IMR-90 (cell line): ENCODE measurements at regions not wholly inside any gene's neighbourhood (a gene's known extent, or its start where the extent isn't known, plus 50 kb on each side); places are given as distances from the start of the nearest gene placed in this dataset.

ENCODE experiments used
- ATAC-seq: fragments of 200-7000 bp; cut with Tn5 transposase; 2 replicates; pipeline ENCODE4 v1.9.1; 2020; ENCODE audit warnings: low read depth, mild to moderate bottlenecking, moderate library complexity
- BruUV-seq: library from RNA; stranded (reverse); fragments of 400-500 nt; replicated peaks from 2 replicates; lab custom pipeline; 2021; lab: Mats Ljungman, UMichigan
- CTCF ChIA-PET: fragments of 300-600 bp; formaldehyde crosslinking; extraction: SDS; loops from one replicate; lab custom pipeline; 2021; ENCODE audit warnings: antibody characterized with exemption; lab: Yijun Ruan, JAX
- POLR2A ChIA-PET: fragments of 300-600 bp; sonication (Branson Sonifier 250); formaldehyde crosslinking; loops from one replicate; lab custom pipeline; 2022; ENCODE audit warnings: antibody characterized with exemption; ENCODE audit not compliant: unreplicated experiment; lab: Charles Lee
- DNase-seq: peaks from one replicate; pipeline ENCODE4 v3.0.0; 2013
- H2AFZ ChIP-seq: replicated peaks from 2 replicates; pipeline ENCODE3; 2013; ENCODE audit warnings: low read length, mild to moderate bottlenecking; ENCODE audit not compliant: poor library complexity
- H2AK5ac ChIP-seq: 2 replicates; pipeline ENCODE4 v1.6.1; 2013; ENCODE audit warnings: low read depth, low read length, inconsistent platforms
- H2AK9ac ChIP-seq: replicated peaks from 2 replicates; pipeline ENCODE3; 2013; ENCODE audit warnings: mild to moderate bottlenecking, low read depth, low read length, moderate library complexity; ENCODE audit not compliant: poor library complexity
- H2BK120ac ChIP-seq: 2 replicates; pipeline ENCODE4 v1.6.1; 2013; ENCODE audit warnings: low read depth, low read length, inconsistent platforms
- H2BK15ac ChIP-seq: 3 replicates; pipeline ENCODE4 v1.6.1; 2013; ENCODE audit warnings: low read depth, low read length, inconsistent platforms
- H2BK20ac ChIP-seq: 2 replicates; pipeline ENCODE4 v1.6.1; 2013; ENCODE audit warnings: low read depth, mild to moderate bottlenecking, inconsistent platforms, low read length, moderate library complexity
- H2BK5ac ChIP-seq: 2 replicates; pipeline ENCODE4 v1.6.1; 2013; ENCODE audit warnings: mild to moderate bottlenecking, low read depth, low read length, inconsistent platforms; ENCODE audit not compliant: poor library complexity, severe bottlenecking
- H3K14ac ChIP-seq: replicated peaks from 2 replicates; pipeline ENCODE4 v1.6.1; 2013; ENCODE audit warnings: low read depth, low read length, inconsistent platforms
- H3K18ac ChIP-seq: 2 replicates; pipeline ENCODE4 v1.6.1; 2013; ENCODE audit warnings: low read depth, low read length, control low read depth
- H3K23ac ChIP-seq: 2 replicates; pipeline ENCODE4 v1.6.1; 2013; ENCODE audit warnings: low read depth, low read length, inconsistent platforms
- H3K27ac ChIP-seq: 2 replicates; pipeline ENCODE4 v1.5.1; 2013; ENCODE audit warnings: mild to moderate bottlenecking, control low read depth, low read length; ENCODE audit not compliant: insufficient read depth
- H3K27me3 ChIP-seq: 2 replicates; pipeline ENCODE4 v1.6.1; 2013; ENCODE audit warnings: low read length; ENCODE audit not compliant: control insufficient read depth, insufficient read depth
- H3K36me3 ChIP-seq: 2 replicates; pipeline ENCODE4 v1.6.1; 2013; ENCODE audit warnings: low read length, mixed read lengths; ENCODE audit not compliant: control insufficient read depth, insufficient read depth
- H3K4ac ChIP-seq: 2 replicates; pipeline ENCODE4 v1.6.1; 2013; ENCODE audit warnings: low read depth, low read length, inconsistent platforms
- H3K4me1 ChIP-seq: 2 replicates; pipeline ENCODE4 v1.6.1; 2013; ENCODE audit warnings: low read length, mixed read lengths; ENCODE audit not compliant: control insufficient read depth, insufficient read depth
- H3K4me2 ChIP-seq: 2 replicates; pipeline ENCODE4 v1.6.1; 2013; ENCODE audit warnings: low read depth, mild to moderate bottlenecking, control low read depth, low read length, moderate library complexity
- H3K4me3 ChIP-seq: 2 replicates; pipeline ENCODE4 v1.5.1; 2013; ENCODE audit warnings: low read depth, mild to moderate bottlenecking, control low read depth, low read length, moderate library complexity; ENCODE audit not compliant: insufficient read depth
- H3K56ac ChIP-seq: 2 replicates; pipeline ENCODE4 v1.6.1; 2013; ENCODE audit warnings: low read length, inconsistent platforms; ENCODE audit not compliant: insufficient read depth; ENCODE audit errors: extremely low read depth
- H3K79me1 ChIP-seq, 2 experiments: 2 replicates each; pipeline ENCODE4 v1.6.1; 2013; ENCODE audit warnings: low read length in 2 of 2, inconsistent platforms in 1 of 2, low read depth in 1 of 2
- H3K9ac ChIP-seq: 2 replicates; pipeline ENCODE4 v1.6.1; 2013; ENCODE audit warnings: low read depth, low read length, control low read depth
- H3K9me1 ChIP-seq: 2 replicates; pipeline ENCODE4 v1.6.1; 2013; ENCODE audit warnings: low read length, inconsistent platforms; ENCODE audit not compliant: insufficient read depth
- H3K9me3 ChIP-seq: 2 replicates; pipeline ENCODE4 v1.6.1; 2013; ENCODE audit warnings: low read length; ENCODE audit not compliant: control insufficient read depth, insufficient read depth
- H4K20me1 ChIP-seq: 2 replicates; pipeline ENCODE4 v1.6.1; 2013; ENCODE audit warnings: low read length, inconsistent platforms; ENCODE audit not compliant: insufficient read depth
- H4K5ac ChIP-seq: 2 replicates; pipeline ENCODE4 v1.6.1; 2013; ENCODE audit warnings: mild to moderate bottlenecking, low read depth, low read length, control low read depth
- H4K8ac ChIP-seq, 2 experiments: 2 replicates each; pipeline ENCODE4 v1.6.1; 2013; ENCODE audit warnings: low read depth in 2 of 2, low read length in 2 of 2, control low read depth in 1 of 2, inconsistent platforms in 1 of 2
- H4K91ac ChIP-seq: 2 replicates; pipeline ENCODE4 v1.6.1; 2013; ENCODE audit warnings: low read depth, low read length, inconsistent platforms; ENCODE audit not compliant: insufficient read depth
- CEBPB ChIP-seq: IDR thresholded peaks from 2 replicates; pipeline ENCODE4 v1.6.1; 2012; ENCODE audit warnings: low read depth, low read length, improper control_type of control experiment
- CHD1 ChIP-seq: IDR thresholded peaks from 2 replicates; pipeline ENCODE4 v1.6.1; 2012; ENCODE audit warnings: low read depth, low read length, improper control_type of control experiment
- MAZ ChIP-seq: IDR thresholded peaks from 2 replicates; pipeline ENCODE4 v1.6.1; 2012; ENCODE audit warnings: low read depth, mild to moderate bottlenecking, low read length, improper control_type of control experiment, moderate library complexity, borderline replicate concordance
- MXI1 ChIP-seq: IDR thresholded peaks from 2 replicates; pipeline ENCODE4 v1.6.1; 2012; ENCODE audit warnings: low read depth, mild to moderate bottlenecking, low read length, moderate library complexity, borderline replicate concordance
- WGBS, 2 experiments: methylation state at CpG; one replicate each; pipeline versions ENCODE4 v1.1.5 to v1.1.7; 2013; ENCODE audit warnings: missing lambda C conversion rate in 2 of 2; ENCODE audit not compliant: insufficient read length in 1 of 2; ENCODE audit errors: extremely low coverage in 2 of 2; 5-methylcytosine and 5-hydroxymethylcytosine counted together
- dilution Hi-C: fragments of 300-500 bp; cut with HindIII; formaldehyde crosslinking; loops from one replicate; pipeline ENCODE4 v1.14.3; 2018; ENCODE audit warnings: low sequenced_read_pairs; ENCODE audit not compliant: unreplicated experiment
- in situ Hi-C: fragments of 300-500 bp; cut with MboI; formaldehyde crosslinking; loops from 3 replicates; pipeline ENCODE4 v1.14.3; 2019; ENCODE audit warnings: low sequenced_read_pairs, inconsistent platforms, mixed read lengths
- intact Hi-C: fragments of 100-400 bp; cut with micrococcal nuclease; formaldehyde crosslinking; loops from 2 replicates; pipeline ENCODE4 v1.10.0; 2022
- TF ChIP-seq, protein P1 (sequence below): fragments of 150-350 bp; IDR thresholded peaks from 2 replicates; pipeline ENCODE4 v1.6.1; 2017; ENCODE audit warnings: mild to moderate bottlenecking, antibody characterized with exemption, low read length, low read depth

DNA sequence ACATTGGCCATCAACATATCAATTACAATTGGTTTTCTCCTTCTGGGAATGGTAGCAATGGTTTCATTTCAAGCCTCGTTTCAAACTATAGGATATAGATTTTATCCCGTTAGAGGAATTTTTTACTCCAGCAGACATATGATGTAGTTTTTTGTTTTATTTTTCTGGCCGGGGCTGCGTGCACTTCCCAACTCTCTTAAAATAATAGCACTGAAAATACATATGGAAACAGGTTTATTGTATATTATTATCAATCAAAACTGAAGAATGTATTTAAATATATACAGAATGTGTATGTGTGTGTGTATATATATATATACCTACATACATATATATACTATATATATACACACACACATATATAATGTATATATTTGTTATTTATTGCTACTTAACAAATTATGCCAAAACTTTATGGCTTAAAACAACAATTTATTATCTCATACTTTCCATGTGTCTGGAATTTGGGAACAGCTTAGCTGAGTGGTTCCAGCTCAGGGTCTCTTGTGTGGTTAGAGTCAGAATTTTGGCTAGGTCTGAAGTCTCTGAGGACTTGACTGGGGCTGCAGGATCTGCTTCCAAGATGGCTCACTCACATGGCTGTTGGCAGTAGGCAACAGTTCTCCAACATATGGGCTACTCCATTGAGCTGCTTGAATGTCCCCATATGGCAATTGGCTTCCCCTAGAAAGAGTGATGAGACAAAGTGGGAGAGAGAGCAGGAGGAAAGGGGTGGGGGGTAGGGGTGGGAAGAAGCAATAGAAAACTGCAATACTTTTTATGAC lies 314.1 kb downstream of the PPP1R2C start:
- Histone ChIP-seq H3K56ac (no peak overlapping the region), H3K9ac (no peak overlapping the region), H3K27ac (no peak overlapping the region), H4K20me1 (no peaks in the 10 kb centered on the region), H4K8ac (no peak overlapping the region), H3K4me3 (no peak overlapping the region), H2BK20ac (no peak overlapping the region), H4K91ac (no peak overlapping the region), H3K9me3 (no peaks in the 10 kb centered on the region), H3K18ac (no peak overlapping the region), H2BK5ac (no peak overlapping the region), H3K23ac (no peak overlapping the region), H3K14ac (no peak overlapping the region), H3K4ac (no peak overlapping the region), H2BK15ac (no peak overlapping the region), H2AK5ac (no peak overlapping the region), H2BK120ac (no peak overlapping the region), H2AFZ (no peak overlapping the region), H4K5ac (no peak overlapping the region), H3K79me1 (no peaks in the 10 kb centered on the region), H2AK9ac (no peak overlapping the region), H3K36me3 (no peaks in the 10 kb centered on the region), H3K4me2 (no peak overlapping the region), H3K9me1 (no peaks in the 10 kb centered on the region), H3K4me1 (no peaks in the 10 kb centered on the region), H3K27me3 (no peaks in the 10 kb centered on the region; the same call in 1 of the 2 replicates)
- CTCF ChIA-PET, result no interaction called here
- dilution Hi-C loops (no loop called here), intact Hi-C loops (no loop called here), in situ Hi-C loops (no loop called here)
- POLR2A ChIA-PET, result no interaction called here
- no peak for DNase-seq
- no TSS peak for BruUV-seq
- ATAC-seq, result no peak
- WGBS, 2 experiments, result no CpG with 5 or more reads among the region's 4 CpGs
- TF ChIP-seq, protein P1, sequence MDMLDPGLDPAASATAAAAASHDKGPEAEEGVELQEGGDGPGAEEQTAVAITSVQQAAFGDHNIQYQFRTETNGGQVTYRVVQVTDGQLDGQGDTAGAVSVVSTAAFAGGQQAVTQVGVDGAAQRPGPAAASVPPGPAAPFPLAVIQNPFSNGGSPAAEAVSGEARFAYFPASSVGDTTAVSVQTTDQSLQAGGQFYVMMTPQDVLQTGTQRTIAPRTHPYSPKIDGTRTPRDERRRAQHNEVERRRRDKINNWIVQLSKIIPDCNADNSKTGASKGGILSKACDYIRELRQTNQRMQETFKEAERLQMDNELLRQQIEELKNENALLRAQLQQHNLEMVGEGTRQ, result no peak
- no peak for TF ChIP-seq CEBPB
- no peak for TF ChIP-seq MAZ
- no peak for TF ChIP-seq CHD1
- TF ChIP-seq MXI1, result no peak
